ENCODE measurements at regions not wholly inside any gene's neighbourhood (a gene's known extent, or its start where the extent isn't known, plus 50 kb on each side); places are given as distances from the start of the nearest gene placed in this dataset.

DNA sequence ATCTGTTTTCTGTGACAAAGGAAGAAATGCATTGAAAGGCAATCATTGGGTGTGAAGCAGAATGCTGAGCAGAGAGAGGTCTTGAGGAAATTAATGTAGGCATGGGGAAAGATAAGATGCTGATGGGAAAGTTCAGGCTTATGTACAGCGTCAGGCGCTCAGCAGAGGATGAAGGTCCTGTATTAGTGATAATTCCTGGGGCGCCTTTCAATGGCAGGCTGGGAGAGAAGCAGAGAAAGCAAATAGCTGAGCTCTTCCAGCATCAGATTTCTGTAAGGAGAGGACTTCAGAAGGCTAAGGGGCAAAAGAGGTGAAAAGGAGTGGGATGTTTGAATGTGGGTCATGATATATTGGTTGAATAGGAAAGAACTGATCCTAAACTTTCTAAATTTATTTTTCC, 129.8 kb downstream of the HNMT start:
- TF ChIP-seq, protein P1, sequence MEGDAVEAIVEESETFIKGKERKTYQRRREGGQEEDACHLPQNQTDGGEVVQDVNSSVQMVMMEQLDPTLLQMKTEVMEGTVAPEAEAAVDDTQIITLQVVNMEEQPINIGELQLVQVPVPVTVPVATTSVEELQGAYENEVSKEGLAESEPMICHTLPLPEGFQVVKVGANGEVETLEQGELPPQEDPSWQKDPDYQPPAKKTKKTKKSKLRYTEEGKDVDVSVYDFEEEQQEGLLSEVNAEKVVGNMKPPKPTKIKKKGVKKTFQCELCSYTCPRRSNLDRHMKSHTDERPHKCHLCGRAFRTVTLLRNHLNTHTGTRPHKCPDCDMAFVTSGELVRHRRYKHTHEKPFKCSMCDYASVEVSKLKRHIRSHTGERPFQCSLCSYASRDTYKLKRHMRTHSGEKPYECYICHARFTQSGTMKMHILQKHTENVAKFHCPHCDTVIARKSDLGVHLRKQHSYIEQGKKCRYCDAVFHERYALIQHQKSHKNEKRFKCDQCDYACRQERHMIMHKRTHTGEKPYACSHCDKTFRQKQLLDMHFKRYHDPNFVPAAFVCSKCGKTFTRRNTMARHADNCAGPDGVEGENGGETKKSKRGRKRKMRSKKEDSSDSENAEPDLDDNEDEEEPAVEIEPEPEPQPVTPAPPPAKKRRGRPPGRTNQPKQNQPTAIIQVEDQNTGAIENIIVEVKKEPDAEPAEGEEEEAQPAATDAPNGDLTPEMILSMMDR (conservative IDR thresholded peaks at IDR 0.05), result no peak
- no peak for TF ChIP-seq EZH2 (IDR thresholded peaks at IDR 0.05; ENCODE audit: low read depth)
